Progenitor cell of endocrine pancreas (in vitro differentiated cells): ENCODE measurements at regions not wholly inside any gene's neighbourhood (a gene's known extent, or its start where the extent isn't known, plus 50 kb on each side); places are given as distances from the start of the nearest gene placed in this dataset.

ENCODE experiments used
- DNase-seq: peaks from one replicate; pipeline ENCODE4 v3.0.0; 2021; ENCODE audit warnings: low spot score; ENCODE audit not compliant: unreplicated experiment
- H3K27ac Mint-ChIP-seq: 2 replicates; pipeline ENCODE4 v1.8.0; 2021; ENCODE audit warnings: mild to moderate bottlenecking, moderate library complexity, mixed read lengths
- H3K27me3 Mint-ChIP-seq: 2 replicates; pipeline ENCODE4 v1.8.0; 2021; ENCODE audit warnings: mixed read lengths
- H3K36me3 Mint-ChIP-seq: 2 replicates; pipeline ENCODE4 v1.8.0; 2022; ENCODE audit warnings: mixed read lengths; ENCODE audit not compliant: insufficient read depth
- H3K4me1 Mint-ChIP-seq: 2 replicates; pipeline ENCODE4 v1.8.0; 2021; ENCODE audit warnings: low read depth, mixed read lengths
- H3K4me3 Mint-ChIP-seq: 2 replicates; pipeline ENCODE4 v1.8.0; 2021; ENCODE audit warnings: low read depth, mild to moderate bottlenecking, moderate library complexity, mixed read lengths
- H3K9me3 Mint-ChIP-seq: 2 replicates; pipeline ENCODE4 v1.8.0; 2021; ENCODE audit warnings: low read depth, mixed read lengths
- TF ChIP-seq, protein P1 (sequence below): fragments of 200-600 bp; sonication (generic); IDR thresholded peaks from one replicate; pipeline ENCODE4 v1.5.0; 2021; ENCODE audit warnings: antibody characterized with exemption, mild to moderate bottlenecking; ENCODE audit not compliant: unreplicated experiment

DNA sequence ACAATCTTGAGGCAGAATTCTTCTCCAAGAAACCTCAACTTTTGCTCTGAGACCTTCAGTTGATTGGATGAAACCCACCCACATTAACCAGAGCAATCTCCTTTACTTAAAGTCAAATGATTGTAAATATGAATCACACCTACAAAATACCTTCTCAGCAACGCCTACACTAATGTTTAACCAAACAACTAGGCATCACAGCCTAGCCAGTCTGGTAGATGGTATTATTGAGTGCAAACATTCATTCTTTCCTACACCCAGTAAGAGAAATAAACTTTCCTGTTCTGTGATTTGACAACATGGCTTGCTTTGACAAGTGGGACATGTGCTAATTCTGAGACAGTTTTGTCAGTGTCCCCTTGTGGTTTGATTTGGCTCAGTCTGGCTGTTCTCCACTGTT lies 252.2 kb downstream of the HACE1 start:
- TF ChIP-seq, protein P1, sequence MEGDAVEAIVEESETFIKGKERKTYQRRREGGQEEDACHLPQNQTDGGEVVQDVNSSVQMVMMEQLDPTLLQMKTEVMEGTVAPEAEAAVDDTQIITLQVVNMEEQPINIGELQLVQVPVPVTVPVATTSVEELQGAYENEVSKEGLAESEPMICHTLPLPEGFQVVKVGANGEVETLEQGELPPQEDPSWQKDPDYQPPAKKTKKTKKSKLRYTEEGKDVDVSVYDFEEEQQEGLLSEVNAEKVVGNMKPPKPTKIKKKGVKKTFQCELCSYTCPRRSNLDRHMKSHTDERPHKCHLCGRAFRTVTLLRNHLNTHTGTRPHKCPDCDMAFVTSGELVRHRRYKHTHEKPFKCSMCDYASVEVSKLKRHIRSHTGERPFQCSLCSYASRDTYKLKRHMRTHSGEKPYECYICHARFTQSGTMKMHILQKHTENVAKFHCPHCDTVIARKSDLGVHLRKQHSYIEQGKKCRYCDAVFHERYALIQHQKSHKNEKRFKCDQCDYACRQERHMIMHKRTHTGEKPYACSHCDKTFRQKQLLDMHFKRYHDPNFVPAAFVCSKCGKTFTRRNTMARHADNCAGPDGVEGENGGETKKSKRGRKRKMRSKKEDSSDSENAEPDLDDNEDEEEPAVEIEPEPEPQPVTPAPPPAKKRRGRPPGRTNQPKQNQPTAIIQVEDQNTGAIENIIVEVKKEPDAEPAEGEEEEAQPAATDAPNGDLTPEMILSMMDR: no peak
- Mint-ChIP-seq H3K36me3 (no peaks in the 10 kb centered on the region), H3K4me1 (peaks cover 23% of the 10 kb centered on the region), H3K27ac (no peak overlapping the region), H3K9me3 (peaks cover 5% of the 10 kb centered on the region), H3K27me3 (no peaks in the 10 kb centered on the region), H3K4me3 (no peak overlapping the region)
- DNase-seq: no peak

DNA sequence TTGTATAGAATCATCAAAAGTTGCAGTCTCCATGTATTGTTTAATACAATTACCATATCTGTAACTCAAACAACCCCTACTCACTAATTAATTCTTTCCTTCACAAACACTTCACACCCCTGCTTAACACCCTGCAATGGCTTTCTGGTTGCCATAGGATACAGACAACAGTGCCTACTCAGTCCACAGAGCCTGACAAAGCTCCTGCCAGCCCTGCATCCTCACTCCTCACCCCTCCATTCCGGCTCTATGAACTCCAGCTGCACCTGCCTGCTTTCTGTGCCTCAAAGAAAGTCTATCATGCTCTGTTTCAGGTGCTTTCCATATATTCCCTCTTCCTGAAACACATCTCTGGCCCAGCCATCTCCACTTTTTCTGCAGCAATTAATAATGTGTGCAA lies 253.4 kb downstream of the HACE1 start:
- H3K27me3 Mint-ChIP-seq: no peaks in the 10 kb centered on the region
- no peak overlapping the region for H3K27ac Mint-ChIP-seq
- TF ChIP-seq, protein P1: no peak
- no peak overlapping the region for H3K4me3 Mint-ChIP-seq
- H3K36me3 Mint-ChIP-seq: no peaks in the 10 kb centered on the region
- no peak for DNase-seq
- H3K4me1 Mint-ChIP-seq: peaks cover 27% of the 10 kb centered on the region
- no peaks in the 10 kb centered on the region for H3K9me3 Mint-ChIP-seq

DNA sequence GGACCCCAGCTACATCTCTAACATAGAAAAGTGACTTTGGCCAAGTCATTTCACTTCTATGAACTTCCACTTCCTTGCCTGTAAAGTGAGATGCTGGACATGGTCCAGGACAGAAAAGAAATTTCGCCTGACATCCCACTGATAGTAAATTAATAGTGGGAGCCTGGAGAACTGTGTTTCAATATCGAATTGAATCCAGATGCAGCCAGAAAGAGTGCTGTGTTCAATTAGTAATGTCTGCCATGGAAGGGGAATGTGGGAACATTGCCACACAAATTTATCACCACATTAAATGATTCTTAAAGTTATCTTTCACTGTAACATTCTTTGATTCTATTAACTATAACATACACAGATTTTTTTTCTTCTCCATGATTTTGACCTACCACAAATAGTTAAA lies 255.0 kb downstream of the HACE1 start:
- no peak for DNase-seq
- no peaks in the 10 kb centered on the region for H3K9me3 Mint-ChIP-seq
- no peak overlapping the region for H3K27ac Mint-ChIP-seq
- H3K4me1 Mint-ChIP-seq: peaks cover 33% of the 10 kb centered on the region
- H3K27me3 Mint-ChIP-seq: no peaks in the 10 kb centered on the region
- no peaks in the 10 kb centered on the region for H3K36me3 Mint-ChIP-seq
- TF ChIP-seq, protein P1: no peak
- no peak overlapping the region for H3K4me3 Mint-ChIP-seq

DNA sequence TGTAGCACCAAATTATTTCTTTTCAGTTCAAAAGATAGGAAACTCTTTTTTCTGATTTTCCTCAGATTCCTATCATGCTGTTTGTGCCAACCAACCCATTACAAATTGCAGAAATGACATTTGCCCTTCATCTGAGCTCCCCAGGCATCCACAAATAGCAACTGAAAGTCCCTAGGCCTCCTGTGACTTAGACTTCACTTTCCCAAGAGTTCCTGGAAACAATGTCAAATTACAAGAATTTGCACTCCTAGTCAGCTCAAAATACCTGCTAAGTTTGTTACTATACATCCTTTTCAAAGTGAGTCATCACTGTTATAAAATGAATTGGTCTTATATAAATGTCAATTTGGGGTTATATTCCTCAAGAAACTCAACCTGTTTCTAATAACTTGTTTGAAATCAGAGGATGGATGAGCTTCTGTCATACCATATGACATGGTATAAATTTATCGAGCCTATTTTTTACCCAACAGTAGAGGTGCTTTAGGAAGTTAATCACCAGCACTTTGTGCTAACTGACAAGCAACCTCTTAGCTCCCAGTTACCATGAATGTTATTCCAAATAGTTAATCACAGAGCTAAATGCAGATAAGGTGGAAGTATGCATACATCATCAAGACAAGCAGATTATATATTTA lies 256.5 kb downstream of the HACE1 start:
- no peaks in the 10 kb centered on the region for H3K9me3 Mint-ChIP-seq
- H3K27ac Mint-ChIP-seq: peak overlapping the region; percentile 26
- peaks cover 29% of the 10 kb centered on the region for H3K4me1 Mint-ChIP-seq
- H3K4me3 Mint-ChIP-seq: no peak overlapping the region
- DNase-seq: no peak
- TF ChIP-seq, protein P1: no peak
- no peaks in the 10 kb centered on the region for H3K36me3 Mint-ChIP-seq
- H3K27me3 Mint-ChIP-seq: no peaks in the 10 kb centered on the region

DNA sequence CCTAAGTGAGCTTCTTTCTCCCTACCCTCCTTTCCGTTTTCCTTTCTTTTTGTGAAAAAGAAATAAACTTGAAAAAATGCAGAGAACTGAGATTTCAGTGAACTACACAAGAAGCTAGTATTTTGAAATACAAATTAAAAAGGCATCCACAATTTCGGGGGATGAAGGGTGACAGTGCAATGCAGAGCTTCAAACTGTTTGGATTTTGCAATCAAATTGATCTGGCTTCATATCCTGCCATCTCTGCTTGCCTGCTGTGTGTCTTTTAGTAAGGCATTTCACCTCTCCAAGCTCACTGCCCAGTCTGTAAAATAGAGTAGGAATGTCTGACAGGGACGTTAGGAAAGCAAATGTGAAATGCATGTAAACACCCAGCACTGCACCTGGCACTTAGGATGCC lies 258.0 kb downstream of the HACE1 start:
- DNase-seq: no peak
- no peaks in the 10 kb centered on the region for H3K27me3 Mint-ChIP-seq
- H3K4me3 Mint-ChIP-seq: no peak overlapping the region
- peaks cover 25% of the 10 kb centered on the region for H3K4me1 Mint-ChIP-seq
- TF ChIP-seq, protein P1: no peak
- no peak overlapping the region for H3K27ac Mint-ChIP-seq
- no peaks in the 10 kb centered on the region for H3K9me3 Mint-ChIP-seq
- H3K36me3 Mint-ChIP-seq: no peaks in the 10 kb centered on the region
